Astrocyte (in vitro differentiated cells and primary cell): ENCODE measurements at regions not wholly inside any gene's neighbourhood (a gene's known extent, or its start where the extent isn't known, plus 50 kb on each side); places are given as distances from the start of the nearest gene placed in this dataset.

Source experiments
- CTCF ChIP-seq: IDR thresholded peaks from 2 replicates; pipeline ENCODE4 v1.5.1; 2011; ENCODE audit warnings: low read depth, mild to moderate bottlenecking, inconsistent platforms, low read length, moderate library complexity; ENCODE audit not compliant: insufficient read depth
- EZH2 ChIP-seq: IDR thresholded peaks from 2 replicates; pipeline ENCODE4 v1.6.1; 2012; ENCODE audit warnings: mild to moderate bottlenecking, low read length, inconsistent platforms; ENCODE audit not compliant: insufficient read depth

- no peak for TF ChIP-seq CTCF
- TF ChIP-seq EZH2: no peak
Measured at GRCh38 chr22:48806227-48806781, 1021.4 kb downstream of the BRD1 start.
